Mesenteric fat pad (tissue), 1 donor: ENCODE measurements at regions not wholly inside any gene's neighbourhood (a gene's known extent, or its start where the extent isn't known, plus 50 kb on each side); places are given as distances from the start of the nearest gene placed in this dataset.
"Not testable (repeated sequence)": the region's sequence is repeated elsewhere in the genome, so short reads cannot be mapped to it uniquely, and the experiment has no call there.

Experiments
- DNase-seq: peaks from one replicate; pipeline ENCODE4 v3.0.0-alpha.2; 2020; ENCODE audit warnings: low spot score
- donor health status: DM: yes; HTN: yes; CAD: no.

- no peak for DNase-seq
Observed at GRCh38 chr12:74349925-74350324, 187.7 kb upstream of the ATXN7L3B start.

- DNase-seq: no peak
Observed at GRCh38 chr12:74365178-74365964, 172.3 kb upstream of the ATXN7L3B start.

- DNase-seq: no peak
Observed at GRCh38 chr12:74370608-74371216, 166.9 kb upstream of the ATXN7L3B start.

GRCh38 chr12:74379114-74379513 is 158.5 kb upstream of the ATXN7L3B start:
- DNase-seq: no peak

GRCh38 chr12:74381958-74382357 is 155.7 kb upstream of the ATXN7L3B start:
- DNase-seq: no peak

- DNase-seq: no peak
Observed at GRCh38 chr12:74382983-74383382, 154.7 kb upstream of the ATXN7L3B start.

- no peak for DNase-seq
Observed at GRCh38 chr12:74391283-74391682, 146.4 kb upstream of the ATXN7L3B start.

GRCh38 chr12:74393272-74393671 is 144.4 kb upstream of the ATXN7L3B start:
- no peak for DNase-seq

- DNase-seq: no peak
Observed at GRCh38 chr12:74394647-74395046, 143.0 kb upstream of the ATXN7L3B start.

GRCh38 chr12:74401035-74401434 is 136.6 kb upstream of the ATXN7L3B start:
- no peak for DNase-seq

- no peak for DNase-seq
Observed at GRCh38 chr12:74401966-74402365, 135.7 kb upstream of the ATXN7L3B start.

GRCh38 chr12:74403221-74403470 is 134.5 kb upstream of the ATXN7L3B start:
- not testable (repeated sequence) for DNase-seq

- no peak for DNase-seq
Observed at GRCh38 chr12:74408601-74409166, 129.0 kb upstream of the ATXN7L3B start.

- no peak for DNase-seq
Observed at GRCh38 chr12:74412606-74413230, 124.9 kb upstream of the ATXN7L3B start.

- no peak for DNase-seq
Observed at GRCh38 chr12:74415633-74416032, 122.0 kb upstream of the ATXN7L3B start.

GRCh38 chr12:74418573-74418972 is 119.1 kb upstream of the ATXN7L3B start:
- DNase-seq: no peak

- no peak for DNase-seq
Observed at GRCh38 chr12:74424778-74425177, 112.9 kb upstream of the ATXN7L3B start.

GRCh38 chr12:74426091-74426490 is 111.5 kb upstream of the ATXN7L3B start:
- DNase-seq: no peak

GRCh38 chr12:74429535-74429934 is 108.1 kb upstream of the ATXN7L3B start:
- DNase-seq: no peak

GRCh38 chr12:74431801-74432200 is 105.8 kb upstream of the ATXN7L3B start:
- no peak for DNase-seq

- DNase-seq: no peak
Observed at GRCh38 chr12:74440469-74440868, 97.2 kb upstream of the ATXN7L3B start.

GRCh38 chr12:74441872-74442271 is 95.8 kb upstream of the ATXN7L3B start:
- no peak for DNase-seq
